ENCODE measurements at regions not wholly inside any gene's neighbourhood (a gene's known extent, or its start where the extent isn't known, plus 50 kb on each side); places are given as distances from the start of the nearest gene placed in this dataset.

DNA sequence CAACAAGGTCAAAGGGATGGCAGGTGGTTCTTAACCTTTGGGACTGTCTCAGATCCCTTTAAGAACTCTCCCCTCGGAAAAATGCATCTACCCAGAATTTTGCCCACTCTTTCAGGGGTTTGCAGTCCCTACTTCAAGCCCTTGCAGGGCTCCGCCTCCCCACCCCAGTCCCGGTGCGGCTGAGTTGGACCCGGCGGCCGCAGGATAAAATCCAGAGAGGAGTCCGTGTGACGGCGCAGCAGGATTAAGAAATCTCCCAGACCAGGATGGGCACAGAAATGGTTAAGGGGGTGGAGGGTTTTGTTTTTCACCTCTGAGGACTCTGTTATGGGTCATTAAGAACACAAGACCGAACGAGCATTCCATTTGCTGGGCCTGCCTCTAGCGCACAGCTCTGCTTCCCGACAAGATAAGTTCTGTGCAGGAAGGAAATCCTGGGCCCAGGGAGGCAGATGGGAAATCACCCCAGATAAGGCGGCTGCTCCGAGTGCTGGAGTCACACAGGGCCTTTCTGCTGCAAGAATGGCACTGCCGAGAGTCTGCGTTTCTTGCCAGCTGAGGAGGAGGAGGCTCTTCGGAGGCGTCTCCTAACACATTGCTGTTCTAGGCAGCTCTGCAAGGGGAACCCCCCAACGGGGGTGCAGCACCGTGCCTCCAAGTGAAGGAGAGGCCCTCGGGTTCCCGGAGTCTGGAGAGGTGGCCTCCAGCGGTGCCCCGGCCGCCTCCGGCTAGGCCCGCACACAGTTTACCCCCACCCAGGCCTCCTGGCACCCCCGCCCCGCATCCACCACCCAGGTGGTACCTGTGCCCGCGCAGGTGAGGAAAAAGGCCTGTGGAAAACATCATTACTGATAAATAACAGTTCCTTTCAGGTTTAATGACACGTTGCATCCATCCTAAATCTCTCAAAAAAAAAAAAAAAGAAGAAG, 277.6 kb downstream of the BCOR start:
- H3K4me3 ChIP-seq (ENCODE audit: control insufficient read depth in 2 of 3, extremely low read depth in 1 of 3, insufficient read depth in 2 of 3, low read depth in 1 of 3, low read length in 3 of 3): no peak overlapping the region
- H3K9ac ChIP-seq (ENCODE audit: control insufficient read depth, extremely low read depth, insufficient read depth, low read length): no peak overlapping the region
- peaks cover 9% of the 10 kb centered on the region for H3K27me3 ChIP-seq (ENCODE audit: control insufficient read depth, extremely low read depth, insufficient read depth, low read length)
- no peak for FAIRE-seq
- no peak overlapping the region for H2AFZ ChIP-seq (ENCODE audit: control insufficient read depth, low read length)
- no peak overlapping the region for H3K27ac ChIP-seq (ENCODE audit: control insufficient read depth, insufficient read depth, low read length)
- peak overlapping the region; percentile 45 for H3K4me2 ChIP-seq (ENCODE audit: control insufficient read depth, extremely low read depth, insufficient read depth, low read depth, low read length)
- H3K79me2 ChIP-seq (ENCODE audit: control insufficient read depth, insufficient read depth, low read length): no peaks in the 10 kb centered on the region
- TF ChIP-seq, protein P1, sequence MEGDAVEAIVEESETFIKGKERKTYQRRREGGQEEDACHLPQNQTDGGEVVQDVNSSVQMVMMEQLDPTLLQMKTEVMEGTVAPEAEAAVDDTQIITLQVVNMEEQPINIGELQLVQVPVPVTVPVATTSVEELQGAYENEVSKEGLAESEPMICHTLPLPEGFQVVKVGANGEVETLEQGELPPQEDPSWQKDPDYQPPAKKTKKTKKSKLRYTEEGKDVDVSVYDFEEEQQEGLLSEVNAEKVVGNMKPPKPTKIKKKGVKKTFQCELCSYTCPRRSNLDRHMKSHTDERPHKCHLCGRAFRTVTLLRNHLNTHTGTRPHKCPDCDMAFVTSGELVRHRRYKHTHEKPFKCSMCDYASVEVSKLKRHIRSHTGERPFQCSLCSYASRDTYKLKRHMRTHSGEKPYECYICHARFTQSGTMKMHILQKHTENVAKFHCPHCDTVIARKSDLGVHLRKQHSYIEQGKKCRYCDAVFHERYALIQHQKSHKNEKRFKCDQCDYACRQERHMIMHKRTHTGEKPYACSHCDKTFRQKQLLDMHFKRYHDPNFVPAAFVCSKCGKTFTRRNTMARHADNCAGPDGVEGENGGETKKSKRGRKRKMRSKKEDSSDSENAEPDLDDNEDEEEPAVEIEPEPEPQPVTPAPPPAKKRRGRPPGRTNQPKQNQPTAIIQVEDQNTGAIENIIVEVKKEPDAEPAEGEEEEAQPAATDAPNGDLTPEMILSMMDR (optimal IDR thresholded peaks at IDR 0.05 in 1 of 3, IDR thresholded peaks at IDR 0.05 in 1 of 3, conservative IDR thresholded peaks at IDR 0.05 in 1 of 3; ENCODE audit: extremely low read depth in 1 of 3, insufficient read depth in 2 of 3, low read length in 3 of 3): no peak
- TF ChIP-seq EZH2 (IDR thresholded peaks at IDR 0.05; ENCODE audit: low read length): no peak
- no peaks in the 10 kb centered on the region for H3K4me1 ChIP-seq (ENCODE audit: control insufficient read depth, extremely low read depth, insufficient read depth, low read length)
- H3K36me3 ChIP-seq (ENCODE audit: control insufficient read depth in 2 of 2, extremely low read depth in 1 of 2, insufficient read depth in 2 of 2, low read length in 2 of 2): no peaks in the 10 kb centered on the region
- dilution Hi-C loops (cut with MboI; ENCODE audit: extremely low pct_ligation_motif_present, low sequenced_read_pairs): no loop called here
- H3K9me3 ChIP-seq (ENCODE audit: control insufficient read depth, low read depth, low read length): no peaks in the 10 kb centered on the region
- DNase-seq (ENCODE audit: low read depth, low spot score): no peak
- no peaks in the 10 kb centered on the region for H3K9me1 ChIP-seq (ENCODE audit: control insufficient read depth, extremely low read depth, insufficient read depth, low read length)
- H4K20me1 ChIP-seq (ENCODE audit: control insufficient read depth, extremely low read depth, insufficient read depth, low read length): no peaks in the 10 kb centered on the region

DNA sequence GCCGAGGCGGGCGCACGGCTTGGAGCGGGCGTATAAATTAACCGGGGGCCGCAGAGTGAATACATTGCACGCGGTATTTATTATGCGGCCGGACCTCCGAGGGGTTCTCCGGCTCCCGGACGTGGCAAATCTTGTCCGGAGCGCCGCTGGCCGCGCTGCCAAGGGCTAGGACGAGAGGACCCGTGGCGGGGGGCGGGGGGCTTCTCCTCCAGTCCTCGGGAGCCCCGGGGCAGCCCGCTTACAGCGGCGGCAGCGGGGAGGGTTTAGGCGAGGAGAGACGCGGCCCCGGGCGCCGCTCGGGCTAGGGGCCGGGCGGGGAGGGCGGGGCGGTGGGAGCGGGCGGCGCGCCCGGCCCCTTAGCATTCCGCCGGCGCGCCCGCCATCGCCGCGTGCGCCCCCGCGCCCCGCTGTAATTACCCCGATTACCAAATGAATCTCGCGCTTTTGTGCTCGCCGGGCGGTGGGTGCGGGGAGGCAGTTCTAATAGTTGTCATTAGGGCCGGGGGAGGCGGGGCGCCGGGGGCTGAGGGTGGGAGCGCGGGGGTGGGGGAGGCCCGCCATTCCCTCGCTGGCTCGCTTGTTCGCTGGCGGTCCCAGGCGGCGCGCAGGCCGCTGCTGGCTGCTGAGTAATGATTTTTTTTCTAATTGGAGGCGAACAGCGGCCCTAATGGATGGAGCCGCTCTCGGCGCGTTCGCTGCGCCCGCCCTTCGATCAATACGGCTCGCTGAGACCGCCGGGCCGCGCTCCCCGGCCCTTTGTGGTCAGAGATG, 276.6 kb downstream of the BCOR start:
- no peak for DNase-seq (ENCODE audit: low read depth, low spot score)
- H3K4me1 ChIP-seq (ENCODE audit: control insufficient read depth, extremely low read depth, insufficient read depth, low read length): no peaks in the 10 kb centered on the region
- H3K27ac ChIP-seq (ENCODE audit: control insufficient read depth, insufficient read depth, low read length): no peak overlapping the region
- no peak overlapping the region for H3K9ac ChIP-seq (ENCODE audit: control insufficient read depth, extremely low read depth, insufficient read depth, low read length)
- FAIRE-seq: no peak
- peaks cover 9% of the 10 kb centered on the region for H3K27me3 ChIP-seq (ENCODE audit: control insufficient read depth, extremely low read depth, insufficient read depth, low read length)
- no peaks in the 10 kb centered on the region for H3K9me1 ChIP-seq (ENCODE audit: control insufficient read depth, extremely low read depth, insufficient read depth, low read length)
- no peaks in the 10 kb centered on the region for H3K79me2 ChIP-seq (ENCODE audit: control insufficient read depth, insufficient read depth, low read length)
- H3K9me3 ChIP-seq (ENCODE audit: control insufficient read depth, low read depth, low read length): no peaks in the 10 kb centered on the region
- H3K36me3 ChIP-seq (ENCODE audit: control insufficient read depth in 2 of 2, extremely low read depth in 1 of 2, insufficient read depth in 2 of 2, low read length in 2 of 2): no peaks in the 10 kb centered on the region
- no peaks in the 10 kb centered on the region for H4K20me1 ChIP-seq (ENCODE audit: control insufficient read depth, extremely low read depth, insufficient read depth, low read length)
- H3K4me2 ChIP-seq (ENCODE audit: control insufficient read depth, extremely low read depth, insufficient read depth, low read depth, low read length): peak overlapping the region; percentile 45
- TF ChIP-seq EZH2 (IDR thresholded peaks at IDR 0.05; ENCODE audit: low read length): no peak
- TF ChIP-seq, protein P1 (optimal IDR thresholded peaks at IDR 0.05 in 1 of 3, IDR thresholded peaks at IDR 0.05 in 1 of 3, conservative IDR thresholded peaks at IDR 0.05 in 1 of 3; ENCODE audit: extremely low read depth in 1 of 3, insufficient read depth in 2 of 3, low read length in 3 of 3): no peak
- H2AFZ ChIP-seq (ENCODE audit: control insufficient read depth, low read length): no peak overlapping the region
- H3K4me3 ChIP-seq (ENCODE audit: control insufficient read depth in 2 of 3, extremely low read depth in 1 of 3, insufficient read depth in 2 of 3, low read depth in 1 of 3, low read length in 3 of 3): peak overlapping the region in 2 of 3 experiments; percentile 21 to 35
- dilution Hi-C loops (cut with MboI; ENCODE audit: extremely low pct_ligation_motif_present, low sequenced_read_pairs): no loop called here

Measured in keratinocyte (primary cell).